Astrocyte (in vitro differentiated cells and primary cell): ENCODE measurements at regions not wholly inside any gene's neighbourhood (a gene's known extent, or its start where the extent isn't known, plus 50 kb on each side); places are given as distances from the start of the nearest gene placed in this dataset.

Experiments used
- EZH2 ChIP-seq: IDR thresholded peaks from 2 replicates; pipeline ENCODE4 v1.6.1; 2012; ENCODE audit warnings: mild to moderate bottlenecking, low read length, inconsistent platforms; ENCODE audit not compliant: insufficient read depth
- TF ChIP-seq, protein P1 (sequence below): IDR thresholded peaks from 2 replicates; pipeline ENCODE4 v1.5.1; 2011; ENCODE audit warnings: low read depth, mild to moderate bottlenecking, inconsistent platforms, low read length, moderate library complexity; ENCODE audit not compliant: insufficient read depth

DNA sequence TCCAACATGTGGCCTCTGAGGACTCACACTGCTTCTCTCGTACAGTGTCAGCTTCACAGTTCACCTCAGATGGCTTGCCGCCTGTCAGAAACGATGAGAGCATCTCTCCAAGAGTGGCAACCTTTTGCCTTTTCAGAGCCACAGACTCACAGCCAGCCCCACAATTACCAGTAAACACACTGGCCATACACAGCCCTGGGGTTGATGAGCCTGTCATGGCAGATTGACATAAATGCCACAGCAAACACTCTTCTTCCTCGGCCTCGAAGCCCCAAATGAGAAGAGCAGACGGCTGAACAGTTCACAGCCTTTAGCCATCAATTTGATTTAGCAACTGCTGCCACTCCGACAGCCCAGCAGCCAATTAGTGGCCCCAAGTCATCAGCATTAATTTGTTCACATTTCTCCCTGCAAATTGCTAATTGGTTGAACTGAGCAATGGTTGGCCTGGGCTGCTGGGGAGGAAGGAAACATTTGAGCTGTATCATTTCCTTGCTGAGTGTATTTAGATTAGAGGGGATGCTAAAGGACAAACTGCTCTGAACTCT lies 1142.9 kb downstream of the SORCS3 start:
- TF ChIP-seq, protein P1, sequence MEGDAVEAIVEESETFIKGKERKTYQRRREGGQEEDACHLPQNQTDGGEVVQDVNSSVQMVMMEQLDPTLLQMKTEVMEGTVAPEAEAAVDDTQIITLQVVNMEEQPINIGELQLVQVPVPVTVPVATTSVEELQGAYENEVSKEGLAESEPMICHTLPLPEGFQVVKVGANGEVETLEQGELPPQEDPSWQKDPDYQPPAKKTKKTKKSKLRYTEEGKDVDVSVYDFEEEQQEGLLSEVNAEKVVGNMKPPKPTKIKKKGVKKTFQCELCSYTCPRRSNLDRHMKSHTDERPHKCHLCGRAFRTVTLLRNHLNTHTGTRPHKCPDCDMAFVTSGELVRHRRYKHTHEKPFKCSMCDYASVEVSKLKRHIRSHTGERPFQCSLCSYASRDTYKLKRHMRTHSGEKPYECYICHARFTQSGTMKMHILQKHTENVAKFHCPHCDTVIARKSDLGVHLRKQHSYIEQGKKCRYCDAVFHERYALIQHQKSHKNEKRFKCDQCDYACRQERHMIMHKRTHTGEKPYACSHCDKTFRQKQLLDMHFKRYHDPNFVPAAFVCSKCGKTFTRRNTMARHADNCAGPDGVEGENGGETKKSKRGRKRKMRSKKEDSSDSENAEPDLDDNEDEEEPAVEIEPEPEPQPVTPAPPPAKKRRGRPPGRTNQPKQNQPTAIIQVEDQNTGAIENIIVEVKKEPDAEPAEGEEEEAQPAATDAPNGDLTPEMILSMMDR = no peak
- no peak for TF ChIP-seq EZH2
